Spleen (tissue), 11 donors: ENCODE measurements at regions not wholly inside any gene's neighbourhood (a gene's known extent, or its start where the extent isn't known, plus 50 kb on each side); places are given as distances from the start of the nearest gene placed in this dataset.

Experiments
- DNase-seq: peaks from one replicate; pipeline ENCODE4 v3.0.0-alpha.2; 2020
- H3K27ac ChIP-seq, 8 donors: fragments of 200-600 bp; sonication (generic) in 7 of 8; 1 replicate in 4 of 8; 2 replicates in 4 of 8; pipeline versions ENCODE4 v1.5.0 to v1.8.0; 2016 to 2021; ENCODE audit warnings: inconsistent platforms in 4 of 8, mild to moderate bottlenecking in 4 of 8, moderate library complexity in 1 of 8
- H3K27me3 ChIP-seq, 7 donors: fragments of 200-600 bp; sonication (generic) in 6 of 7; replicated peaks in 1 of 7; 1 replicate in 4 of 7; 2 replicates in 3 of 7; pipeline versions ENCODE4 v1.5.0 to v1.8.0; 2016 to 2021; ENCODE audit warnings: inconsistent platforms in 3 of 7, mild to moderate bottlenecking in 1 of 7
- H3K36me3 ChIP-seq, 6 donors: fragments of 200-600 bp; sonication (generic) in 5 of 6; 1 replicate in 4 of 6; 2 replicates in 2 of 6; pipeline versions ENCODE4 v1.5.0 to v1.8.0; 2016 to 2021; ENCODE audit warnings: inconsistent platforms in 2 of 6
- H3K4me1 ChIP-seq, 6 donors: fragments of 200-600 bp; sonication (generic) in 5 of 6; 1 replicate in 3 of 6; 2 replicates in 3 of 6; pipeline versions ENCODE4 v1.5.0 to v1.8.0; 2016 to 2021; ENCODE audit warnings: inconsistent platforms in 3 of 6
- H3K4me3 ChIP-seq, 8 donors: fragments of 200-600 bp; sonication (generic) in 7 of 8; 1 replicate in 4 of 8; 2 replicates in 4 of 8; pipeline versions ENCODE4 v1.5.0 to v1.8.0; 2016 to 2021; ENCODE audit warnings: inconsistent platforms in 4 of 8, mild to moderate bottlenecking in 4 of 8, moderate library complexity in 2 of 8
- H3K9me3 ChIP-seq, 8 donors: fragments of 200-600 bp; sonication (generic) in 7 of 8; 1 replicate in 4 of 8; 2 replicates in 4 of 8; pipeline versions ENCODE4 v1.5.0 to v1.8.0; 2016 to 2021; ENCODE audit warnings: inconsistent platforms in 4 of 8
- POLR2A ChIP-seq, 3 donors: fragments of 450-650 bp; IDR thresholded peaks; one replicate each; pipeline ENCODE4 v1.5.1; 2017; ENCODE audit warnings: antibody characterized with exemption in 3 of 3, mild to moderate bottlenecking in 1 of 3
- POLR2AphosphoS5 ChIP-seq, 3 donors: sonication (generic); formaldehyde crosslinking; IDR thresholded peaks; one replicate each; pipeline ENCODE4 v1.5.1; 2017; ENCODE audit warnings: antibody characterized with exemption in 3 of 3
- WGBS, 5 donors: extraction: QIAGEN DNeasy Blood & Tissue Kit in 3 of 5; methylation state at CpG; one replicate each; pipeline versions ENCODE4 v1.1.5 to v1.1.7; 2013 to 2018; 5-methylcytosine and 5-hydroxymethylcytosine counted together
- intact Hi-C: fragments of 100-400 bp; cut with DNase I; formaldehyde crosslinking; loops from one replicate; pipeline ENCODE4 v1.15.0; 2023; ENCODE audit warnings: low total_unique reads
- TF ChIP-seq, protein P1 (sequence below), 11 experiments: fragments of 200-600 bp in 7 of 11; fragments of 450-650 bp in 4 of 11; sonication (generic) in 4 of 11; IDR thresholded peaks in 8 of 11; conservative IDR thresholded peaks in 3 of 11; 1 replicate in 7 of 11; 2 replicates in 4 of 11; pipeline versions ENCODE4 v1.4.0 to v1.8.0; 2016 to 2021; ENCODE audit warnings: antibody characterized with exemption in 11 of 11, inconsistent platforms in 4 of 11, mild to moderate bottlenecking in 1 of 11
- donor health status: healthy with polysubstance abuse.
- donor health status: DM: no; HTN: no; CAD: no; lungs with moderate emphysema.
- donor health status: DM: no; HTN: no; CAD: no.
- donor health status: Bipolar disorder and iron deficiency.
- donor health status: healthy.
- donor health status: DM: no; HTN: no; CAD: no.
- donor health status: DM: yes; HTN: yes; CAD: no.

GRCh38 chr13:105083992-105084391 is 1451.5 kb downstream of the EFNB2 start:
- no peaks in the 10 kb centered on the region for H3K36me3 ChIP-seq
- WGBS, 5 donors: 43 to 76% (median 67%) methylated on average over 3 of the region's 3 CpGs
- no peak overlapping the region for H3K27ac ChIP-seq
- no peaks in the 10 kb centered on the region for H3K4me1 ChIP-seq
- no peaks in the 10 kb centered on the region for H3K9me3 ChIP-seq
- TF ChIP-seq POLR2A (IDR thresholded peaks at IDR 0.05) (no peak), POLR2AphosphoS5 (IDR thresholded peaks at IDR 0.05) (no peak)
- TF ChIP-seq, protein P1, sequence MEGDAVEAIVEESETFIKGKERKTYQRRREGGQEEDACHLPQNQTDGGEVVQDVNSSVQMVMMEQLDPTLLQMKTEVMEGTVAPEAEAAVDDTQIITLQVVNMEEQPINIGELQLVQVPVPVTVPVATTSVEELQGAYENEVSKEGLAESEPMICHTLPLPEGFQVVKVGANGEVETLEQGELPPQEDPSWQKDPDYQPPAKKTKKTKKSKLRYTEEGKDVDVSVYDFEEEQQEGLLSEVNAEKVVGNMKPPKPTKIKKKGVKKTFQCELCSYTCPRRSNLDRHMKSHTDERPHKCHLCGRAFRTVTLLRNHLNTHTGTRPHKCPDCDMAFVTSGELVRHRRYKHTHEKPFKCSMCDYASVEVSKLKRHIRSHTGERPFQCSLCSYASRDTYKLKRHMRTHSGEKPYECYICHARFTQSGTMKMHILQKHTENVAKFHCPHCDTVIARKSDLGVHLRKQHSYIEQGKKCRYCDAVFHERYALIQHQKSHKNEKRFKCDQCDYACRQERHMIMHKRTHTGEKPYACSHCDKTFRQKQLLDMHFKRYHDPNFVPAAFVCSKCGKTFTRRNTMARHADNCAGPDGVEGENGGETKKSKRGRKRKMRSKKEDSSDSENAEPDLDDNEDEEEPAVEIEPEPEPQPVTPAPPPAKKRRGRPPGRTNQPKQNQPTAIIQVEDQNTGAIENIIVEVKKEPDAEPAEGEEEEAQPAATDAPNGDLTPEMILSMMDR (IDR thresholded peaks at IDR 0.05 in 8 of 11, conservative IDR thresholded peaks at IDR 0.05 in 3 of 11): no peak
- H3K4me3 ChIP-seq: no peak overlapping the region
- DNase-seq: no peak
- intact Hi-C loops: no loop called here
- H3K27me3 ChIP-seq: no peaks in the 10 kb centered on the region

- H3K27me3 ChIP-seq: no peaks in the 10 kb centered on the region
- H3K36me3 ChIP-seq: no peaks in the 10 kb centered on the region
- no peak overlapping the region for H3K27ac ChIP-seq
- H3K4me1 ChIP-seq: no peaks in the 10 kb centered on the region
- 73 to 85% (median 78%) methylated on average over 2 of the region's 2 CpGs for WGBS, 5 donors
- no peaks in the 10 kb centered on the region for H3K9me3 ChIP-seq
- no peak for TF ChIP-seq POLR2A (IDR thresholded peaks at IDR 0.05)
- TF ChIP-seq, protein P1 (IDR thresholded peaks at IDR 0.05 in 8 of 11, conservative IDR thresholded peaks at IDR 0.05 in 3 of 11): no peak
- no peak for TF ChIP-seq POLR2AphosphoS5 (IDR thresholded peaks at IDR 0.05)
- H3K4me3 ChIP-seq: no peak overlapping the region
- no peak for DNase-seq
- intact Hi-C loops: no loop called here
Observed at GRCh38 chr13:105074755-105075154, 1460.7 kb downstream of the EFNB2 start.

DNA sequence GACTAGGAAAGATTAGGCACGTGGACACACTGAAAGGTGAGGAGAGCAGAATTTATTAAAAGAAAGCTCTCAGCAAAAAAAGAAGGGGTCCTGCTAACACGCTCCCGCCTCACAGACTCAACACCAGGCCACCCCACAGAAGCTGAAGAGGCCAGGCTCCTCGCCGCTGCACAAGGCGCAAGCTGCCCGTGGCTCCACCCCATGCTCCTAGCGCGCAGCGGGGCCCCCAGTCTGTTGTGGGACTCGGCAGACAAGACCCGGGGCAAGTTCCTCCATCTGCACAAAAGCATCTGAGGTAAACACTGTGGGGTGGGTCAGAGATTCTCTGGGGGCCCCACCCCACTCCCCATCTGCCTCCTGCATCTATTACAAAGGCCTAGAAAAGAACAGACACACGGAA is 1462.4 kb downstream of the EFNB2 start:
- DNase-seq: no peak
- no peak for TF ChIP-seq POLR2A (IDR thresholded peaks at IDR 0.05)
- TF ChIP-seq, protein P1 (IDR thresholded peaks at IDR 0.05 in 8 of 11, conservative IDR thresholded peaks at IDR 0.05 in 3 of 11): no peak
- H3K4me3 ChIP-seq: no peak overlapping the region
- intact Hi-C loops: no loop called here
- no peaks in the 10 kb centered on the region for H3K9me3 ChIP-seq
- H3K27ac ChIP-seq: no peak overlapping the region
- no peaks in the 10 kb centered on the region for H3K36me3 ChIP-seq
- no peaks in the 10 kb centered on the region for H3K27me3 ChIP-seq
- H3K4me1 ChIP-seq: no peaks in the 10 kb centered on the region
- WGBS, 5 donors: 91 to 97% (median 94%) methylated on average over 13 of the region's 13 CpGs

- no peak for TF ChIP-seq POLR2AphosphoS5 (IDR thresholded peaks at IDR 0.05)
- no peak for TF ChIP-seq POLR2A (IDR thresholded peaks at IDR 0.05)
- TF ChIP-seq, protein P1 (IDR thresholded peaks at IDR 0.05 in 8 of 11, conservative IDR thresholded peaks at IDR 0.05 in 3 of 11): no peak
- no peaks in the 10 kb centered on the region for H3K9me3 ChIP-seq
- no peak overlapping the region for H3K27ac ChIP-seq
- intact Hi-C loops: no loop called here
- DNase-seq: no peak
- no peak overlapping the region for H3K4me3 ChIP-seq
- H3K27me3 ChIP-seq: no peaks in the 10 kb centered on the region
- no peaks in the 10 kb centered on the region for H3K36me3 ChIP-seq
- 67 to 96% (median 77%) methylated on average over 1 of the region's 1 CpG for WGBS, 5 donors
- H3K4me1 ChIP-seq: no peaks in the 10 kb centered on the region
Observed at GRCh38 chr13:105070452-105070851, 1465.0 kb downstream of the EFNB2 start.
